ENCODE measurements at regions not wholly inside any gene's neighbourhood (a gene's known extent, or its start where the extent isn't known, plus 50 kb on each side); places are given as distances from the start of the nearest gene placed in this dataset.

DNA sequence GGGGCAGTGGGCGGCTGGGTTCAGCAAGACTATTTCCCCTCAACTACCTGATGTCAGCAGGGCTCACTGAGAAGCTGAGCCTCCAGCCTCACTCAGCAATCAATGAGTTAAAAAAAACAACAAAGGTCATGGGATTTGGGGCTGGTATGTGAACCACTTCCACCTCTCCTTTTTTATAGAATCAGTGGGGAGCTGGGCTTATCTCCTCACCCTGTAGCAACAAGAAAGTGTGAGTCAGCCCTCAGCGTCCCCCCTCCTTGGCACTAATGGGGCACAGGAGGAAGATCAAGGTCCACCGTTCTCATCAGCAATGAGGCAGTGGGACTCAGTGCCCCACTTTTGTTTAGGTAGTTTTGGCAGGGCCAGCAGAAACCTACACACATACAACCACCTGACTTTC lies 823.5 kb upstream of the POM121L12 start:
- TF ChIP-seq CTCF (IDR thresholded peaks at IDR 0.05; ENCODE audit: control extremely low read depth in 1 of 3, insufficient read depth in 1 of 3, low read depth in 1 of 3, low read length in 3 of 3), result no peak
- TF ChIP-seq, protein P1, sequence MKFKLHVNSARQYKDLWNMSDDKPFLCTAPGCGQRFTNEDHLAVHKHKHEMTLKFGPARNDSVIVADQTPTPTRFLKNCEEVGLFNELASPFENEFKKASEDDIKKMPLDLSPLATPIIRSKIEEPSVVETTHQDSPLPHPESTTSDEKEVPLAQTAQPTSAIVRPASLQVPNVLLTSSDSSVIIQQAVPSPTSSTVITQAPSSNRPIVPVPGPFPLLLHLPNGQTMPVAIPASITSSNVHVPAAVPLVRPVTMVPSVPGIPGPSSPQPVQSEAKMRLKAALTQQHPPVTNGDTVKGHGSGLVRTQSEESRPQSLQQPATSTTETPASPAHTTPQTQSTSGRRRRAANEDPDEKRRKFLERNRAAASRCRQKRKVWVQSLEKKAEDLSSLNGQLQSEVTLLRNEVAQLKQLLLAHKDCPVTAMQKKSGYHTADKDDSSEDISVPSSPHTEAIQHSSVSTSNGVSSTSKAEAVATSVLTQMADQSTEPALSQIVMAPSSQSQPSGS (IDR thresholded peaks at IDR 0.05; ENCODE audit: low read length), result no peak
- no peak for TF ChIP-seq POLR2A (IDR thresholded peaks at IDR 0.05; ENCODE audit: control extremely low read depth in 1 of 2, low read depth in 2 of 2, low read length in 2 of 2)
- no peak for TF ChIP-seq SIN3A (conservative IDR thresholded peaks at IDR 0.05 in 1 of 2, IDR thresholded peaks at IDR 0.05 in 1 of 2; ENCODE audit: low read depth in 1 of 2, low read length in 2 of 2)
- TF ChIP-seq POLR2AphosphoS5 (IDR thresholded peaks at IDR 0.05; ENCODE audit: low read depth, low read length), result no peak

Data from H1 (cell line).